GM12865 (cell line): ENCODE measurements at regions not wholly inside any gene's neighbourhood (a gene's known extent, or its start where the extent isn't known, plus 50 kb on each side); places are given as distances from the start of the nearest gene placed in this dataset.
"Not testable (repeated sequence)": the region's sequence is repeated elsewhere in the genome, so short reads cannot be mapped to it uniquely, and the experiment has no call there.

ENCODE experiments used
- DNase-seq: peaks from one replicate; pipeline ENCODE4 v3.0.0; 2010; ENCODE audit warnings: low read depth
- H3K4me3 ChIP-seq: 2 replicates; pipeline ENCODE4 v1.5.1; 2011; ENCODE audit warnings: mild to moderate bottlenecking, low read depth, low read length, control low read depth
- CTCF ChIP-seq: IDR thresholded peaks from 2 replicates; pipeline ENCODE4 v1.5.1; 2011; ENCODE audit warnings: low read length, control low read depth, low read depth, inconsistent platforms; ENCODE audit not compliant: insufficient read depth; ENCODE audit errors: missing control alignments

- DNase-seq = no peak
- no peak overlapping the region for H3K4me3 ChIP-seq
- TF ChIP-seq CTCF = no peak
Observed at GRCh38 chrX:906586-906985, 276.0 kb downstream of the SHOX start.

GRCh38 chrX:905848-906566 is 275.4 kb downstream of the SHOX start:
- no peak overlapping the region for H3K4me3 ChIP-seq
- no peak for DNase-seq
- no peak for TF ChIP-seq CTCF

- no peak overlapping the region for H3K4me3 ChIP-seq
- no peak for TF ChIP-seq CTCF
- no peak for DNase-seq
Observed at GRCh38 chrX:903116-903515, 272.5 kb downstream of the SHOX start.

- no peak overlapping the region for H3K4me3 ChIP-seq
- no peak for DNase-seq
- TF ChIP-seq CTCF = no peak
Observed at GRCh38 chrX:896256-896655, 265.7 kb downstream of the SHOX start.

- DNase-seq = no peak
- no peak for TF ChIP-seq CTCF
- no peak overlapping the region for H3K4me3 ChIP-seq
Observed at GRCh38 chrX:889966-890651, 259.5 kb downstream of the SHOX start.

GRCh38 chrX:887724-888123 is 257.1 kb downstream of the SHOX start:
- not testable (repeated sequence) for DNase-seq, H3K4me3 ChIP-seq

- DNase-seq = no peak
- TF ChIP-seq CTCF = no peak
- no peak overlapping the region for H3K4me3 ChIP-seq
Observed at GRCh38 chrX:883588-883987, 253.0 kb downstream of the SHOX start.

GRCh38 chrX:879756-880698 is 249.4 kb downstream of the SHOX start:
- not testable (repeated sequence) for DNase-seq, H3K4me3 ChIP-seq
